Activated CD8-positive, alpha-beta T cell treated with anti-CD3 and anti-CD28 coated beads for 36 hours (primary cell): ENCODE measurements at regions not wholly inside any gene's neighbourhood (a gene's known extent, or its start where the extent isn't known, plus 50 kb on each side); places are given as distances from the start of the nearest gene placed in this dataset.
"Not testable (repeated sequence)": the region's sequence is repeated elsewhere in the genome, so short reads cannot be mapped to it uniquely, and the experiment has no call there.

Experiments used
- ATAC-seq: fragments of 200-7000 bp; cut with Tn5 transposase; one replicate; pipeline ENCODE4 v1.10.0; 2021; ENCODE audit warnings: mild to moderate bottlenecking, moderate library complexity
- CTCF ChIA-PET: fragments of 350-600 bp; sonication (Branson Sonifier 250); formaldehyde crosslinking; loops from one replicate; lab custom pipeline; 2021; ENCODE audit warnings: antibody characterized with exemption; lab: Charles Lee
- POLR2A ChIA-PET: fragments of 350-600 bp; sonication (Branson Sonifier 250); formaldehyde crosslinking; loops from one replicate; lab custom pipeline; 2021; ENCODE audit warnings: antibody characterized with exemption; lab: Charles Lee
- DNase-seq: peaks from one replicate; pipeline ENCODE4 v3.0.0-alpha.2; 2020
- H3K27ac Mint-ChIP-seq: one replicate; pipeline ENCODE4 v1.8.0; 2021; ENCODE audit warnings: mild to moderate bottlenecking, mixed read lengths
- H3K27me3 Mint-ChIP-seq: one replicate; pipeline ENCODE4 v1.8.0; 2021; ENCODE audit warnings: mixed read lengths
- H3K36me3 Mint-ChIP-seq: one replicate; pipeline ENCODE4 v1.8.0; 2021; ENCODE audit warnings: low read depth, mixed read lengths
- H3K4me1 Mint-ChIP-seq: one replicate; pipeline ENCODE4 v1.8.0; 2021; ENCODE audit warnings: low read depth, mixed read lengths
- H3K4me3 Mint-ChIP-seq: one replicate; pipeline ENCODE4 v1.8.0; 2021; ENCODE audit warnings: mild to moderate bottlenecking, moderate library complexity, mixed read lengths
- H3K9me3 Mint-ChIP-seq: one replicate; pipeline ENCODE4 v1.8.0; 2021; ENCODE audit warnings: mixed read lengths
- intact Hi-C: fragments of 100-400 bp; cut with micrococcal nuclease; formaldehyde crosslinking; loops from one replicate; pipeline ENCODE4 v1.10.0; 2022
- TF ChIP-seq, protein P1 (sequence below): fragments of 200-600 bp; IDR thresholded peaks from one replicate; pipeline ENCODE4 v1.8.0; 2022; ENCODE audit warnings: antibody characterized with exemption, mild to moderate bottlenecking

DNA sequence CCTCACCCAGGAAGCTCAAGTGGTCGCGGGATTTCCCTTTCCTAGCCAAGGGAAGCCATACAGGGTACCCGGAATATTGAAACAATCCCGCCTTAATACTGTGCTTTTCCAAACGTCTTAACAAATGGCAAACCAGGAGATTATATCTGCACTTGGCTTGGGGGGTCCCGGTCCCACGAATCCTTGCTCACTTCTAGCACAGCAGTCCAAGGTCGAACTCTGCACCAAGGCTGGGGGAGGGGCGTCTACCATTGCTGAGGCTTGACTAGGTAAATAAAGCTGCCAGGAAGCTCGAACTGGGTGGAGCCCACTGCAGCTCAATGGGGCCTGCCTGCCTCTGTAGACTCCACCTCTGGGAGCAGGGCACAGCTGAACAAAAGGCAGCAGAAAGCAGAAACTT lies 1644.8 kb downstream of the PCDH9 start:
- ATAC-seq (no peak), DNase-seq (no peak)
- TF ChIP-seq, protein P1, sequence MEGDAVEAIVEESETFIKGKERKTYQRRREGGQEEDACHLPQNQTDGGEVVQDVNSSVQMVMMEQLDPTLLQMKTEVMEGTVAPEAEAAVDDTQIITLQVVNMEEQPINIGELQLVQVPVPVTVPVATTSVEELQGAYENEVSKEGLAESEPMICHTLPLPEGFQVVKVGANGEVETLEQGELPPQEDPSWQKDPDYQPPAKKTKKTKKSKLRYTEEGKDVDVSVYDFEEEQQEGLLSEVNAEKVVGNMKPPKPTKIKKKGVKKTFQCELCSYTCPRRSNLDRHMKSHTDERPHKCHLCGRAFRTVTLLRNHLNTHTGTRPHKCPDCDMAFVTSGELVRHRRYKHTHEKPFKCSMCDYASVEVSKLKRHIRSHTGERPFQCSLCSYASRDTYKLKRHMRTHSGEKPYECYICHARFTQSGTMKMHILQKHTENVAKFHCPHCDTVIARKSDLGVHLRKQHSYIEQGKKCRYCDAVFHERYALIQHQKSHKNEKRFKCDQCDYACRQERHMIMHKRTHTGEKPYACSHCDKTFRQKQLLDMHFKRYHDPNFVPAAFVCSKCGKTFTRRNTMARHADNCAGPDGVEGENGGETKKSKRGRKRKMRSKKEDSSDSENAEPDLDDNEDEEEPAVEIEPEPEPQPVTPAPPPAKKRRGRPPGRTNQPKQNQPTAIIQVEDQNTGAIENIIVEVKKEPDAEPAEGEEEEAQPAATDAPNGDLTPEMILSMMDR = no peak
- Mint-ChIP-seq H3K4me3 (no peak overlapping the region), H3K9me3 (peaks cover 33% of the 10 kb centered on the region), H3K4me1 (no peaks in the 10 kb centered on the region), H3K36me3 (no peaks in the 10 kb centered on the region), H3K27me3 (no peaks in the 10 kb centered on the region), H3K27ac (no peak overlapping the region)
- POLR2A ChIA-PET = no interaction called here
- intact Hi-C loops = no loop called here
- CTCF ChIA-PET = no interaction called here

DNA sequence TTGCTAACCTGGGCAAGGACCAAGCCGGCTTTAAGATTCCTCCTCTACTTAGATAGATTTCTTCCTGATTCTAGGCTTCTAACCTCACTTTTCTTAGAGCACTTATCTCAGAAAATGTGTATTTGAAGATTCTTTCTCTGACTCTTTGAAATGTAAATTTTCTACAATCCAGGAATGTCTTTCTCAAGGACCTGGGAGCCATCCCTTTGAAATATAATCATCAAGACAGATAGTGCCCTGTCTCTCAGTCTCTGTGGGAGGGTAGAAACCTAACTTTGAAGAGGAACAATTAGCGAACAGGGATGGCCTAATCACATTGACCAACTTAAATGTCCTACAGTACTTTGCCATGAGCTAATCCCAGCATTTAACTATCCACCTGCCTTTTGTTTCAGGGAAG lies 1646.0 kb downstream of the PCDH9 start:
- H3K36me3 Mint-ChIP-seq = no peaks in the 10 kb centered on the region
- CTCF ChIA-PET = no interaction called here
- no peaks in the 10 kb centered on the region for H3K4me1 Mint-ChIP-seq
- POLR2A ChIA-PET = no interaction called here
- peaks cover 24% of the 10 kb centered on the region for H3K9me3 Mint-ChIP-seq
- ATAC-seq = no peak
- intact Hi-C loops = no loop called here
- DNase-seq = no peak
- no peaks in the 10 kb centered on the region for H3K27me3 Mint-ChIP-seq
- no peak overlapping the region for H3K27ac Mint-ChIP-seq
- TF ChIP-seq, protein P1 = no peak
- H3K4me3 Mint-ChIP-seq = no peak overlapping the region

DNA sequence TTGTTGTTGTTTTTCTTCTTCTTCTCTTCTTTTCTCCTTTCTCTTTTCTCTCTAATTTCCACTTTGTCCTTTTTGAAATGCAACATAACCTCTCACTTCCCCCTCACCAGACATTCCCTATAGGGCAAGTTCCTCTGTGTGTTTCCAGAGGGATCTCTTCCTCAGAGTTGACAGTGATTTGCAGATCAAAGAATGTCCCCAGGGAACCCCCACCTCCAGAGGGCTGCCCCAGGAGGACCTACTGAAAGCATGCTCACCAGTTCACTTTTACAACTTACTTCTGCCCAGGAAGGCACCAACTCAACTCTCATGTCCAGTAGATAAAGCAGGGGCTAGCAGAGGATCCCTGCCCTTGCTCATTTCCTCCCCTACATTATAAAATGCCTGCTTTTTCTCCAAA lies 1648.0 kb downstream of the PCDH9 start:
- H3K4me1 Mint-ChIP-seq = no peaks in the 10 kb centered on the region
- no peak overlapping the region for H3K27ac Mint-ChIP-seq
- TF ChIP-seq, protein P1 = no peak
- no peaks in the 10 kb centered on the region for H3K36me3 Mint-ChIP-seq
- ATAC-seq (no peak), DNase-seq (no peak)
- ChIA-PET CTCF (no interaction called here), POLR2A (no interaction called here)
- H3K27me3 Mint-ChIP-seq = no peaks in the 10 kb centered on the region
- no peak overlapping the region for H3K4me3 Mint-ChIP-seq
- intact Hi-C loops = no loop called here
- H3K9me3 Mint-ChIP-seq = peaks cover 13% of the 10 kb centered on the region

DNA sequence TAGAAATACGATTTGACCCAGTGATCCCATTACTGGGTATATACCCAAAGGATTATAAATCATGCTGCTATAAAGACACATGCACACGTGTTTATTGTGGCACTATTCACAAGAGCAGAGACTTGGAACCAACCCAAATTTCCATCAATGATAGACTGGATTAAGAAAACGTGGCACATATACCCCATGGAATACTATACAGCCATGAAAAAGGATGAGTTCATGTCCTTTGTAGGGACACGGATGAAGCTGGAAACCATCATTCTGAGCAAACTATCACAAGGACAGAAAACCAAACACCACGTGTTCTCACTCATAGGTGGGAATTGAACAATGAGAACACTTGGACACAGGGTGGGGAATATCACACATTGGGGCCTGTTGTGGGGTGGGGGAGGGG lies 1665.6 kb downstream of the PCDH9 start:
- H3K4me1 Mint-ChIP-seq, H3K27ac Mint-ChIP-seq, DNase-seq, H3K4me3 Mint-ChIP-seq, H3K27me3 Mint-ChIP-seq, CTCF ChIA-PET, H3K36me3 Mint-ChIP-seq, POLR2A ChIA-PET, intact Hi-C loops, ATAC-seq: not testable (repeated sequence)
- peaks cover 12% of the 10 kb centered on the region for H3K9me3 Mint-ChIP-seq

DNA sequence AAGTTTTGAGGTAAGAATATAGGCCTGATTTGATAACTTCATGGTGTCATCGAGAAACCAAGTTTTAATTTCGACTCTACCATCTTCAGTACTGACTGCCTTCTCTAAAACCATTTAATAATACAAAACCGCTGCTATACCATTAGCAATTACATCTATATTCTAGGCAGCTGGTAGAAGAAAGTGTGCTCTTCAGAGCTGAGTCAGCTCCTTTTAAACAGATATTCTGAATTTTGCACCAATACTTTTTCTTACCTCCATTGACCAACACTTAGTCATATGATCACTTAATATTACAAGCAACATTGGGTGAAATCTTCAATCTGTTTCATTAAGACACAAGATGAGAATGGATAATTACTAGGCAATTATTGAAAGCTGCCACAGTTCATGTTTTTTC lies 1667.8 kb downstream of the PCDH9 start:
- intact Hi-C loops = no loop called here
- TF ChIP-seq, protein P1 = no peak
- Mint-ChIP-seq H3K4me1 (no peaks in the 10 kb centered on the region), H3K27ac (no peak overlapping the region), H3K9me3 (peaks cover 10% of the 10 kb centered on the region), H3K27me3 (no peaks in the 10 kb centered on the region), H3K4me3 (no peak overlapping the region), H3K36me3 (no peaks in the 10 kb centered on the region)
- ATAC-seq (no peak), DNase-seq (no peak)
- CTCF ChIA-PET = no interaction called here
- POLR2A ChIA-PET = no interaction called here

DNA sequence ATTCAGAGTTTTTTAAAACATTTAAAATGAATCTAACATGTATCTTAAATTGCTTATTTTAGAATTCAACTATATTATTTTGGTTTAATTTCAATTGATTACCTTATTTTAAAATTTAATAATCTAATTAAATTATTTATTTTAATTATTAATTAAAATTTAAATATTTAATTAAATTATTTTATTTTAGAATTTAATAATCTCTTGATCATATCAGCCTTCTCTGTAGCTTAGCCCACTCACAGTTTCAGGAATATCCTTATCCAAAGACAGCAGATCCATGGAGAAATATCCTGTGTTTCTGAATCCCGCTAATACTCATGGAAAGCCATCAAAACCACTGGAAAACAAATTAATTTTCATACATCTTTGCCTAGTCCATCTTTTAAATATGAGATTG lies 1669.2 kb downstream of the PCDH9 start:
- no peak for ATAC-seq
- ChIA-PET CTCF (no interaction called here), POLR2A (no interaction called here)
- no peak overlapping the region for H3K27ac Mint-ChIP-seq
- TF ChIP-seq, protein P1 = no peak
- no peaks in the 10 kb centered on the region for H3K36me3 Mint-ChIP-seq
- no peak for DNase-seq
- intact Hi-C loops = no loop called here
- H3K4me3 Mint-ChIP-seq = no peak overlapping the region
- H3K9me3 Mint-ChIP-seq = peaks cover 10% of the 10 kb centered on the region
- no peaks in the 10 kb centered on the region for H3K27me3 Mint-ChIP-seq
- no peaks in the 10 kb centered on the region for H3K4me1 Mint-ChIP-seq
